GM19463 (cell line): ENCODE measurements at regions not wholly inside any gene's neighbourhood (a gene's known extent, or its start where the extent isn't known, plus 50 kb on each side); places are given as distances from the start of the nearest gene placed in this dataset.

Source experiments
- ATAC-seq: cut with Tn5 transposase; IDR thresholded peaks from one replicate; pipeline ENCODE4 v1.9.1; 2021; ENCODE audit warnings: mild to moderate bottlenecking, moderate library complexity; ENCODE audit not compliant: unreplicated experiment

GRCh38 chr5:34500236-34500847 lies 155.8 kb upstream of the RAI14 start:
- ATAC-seq = no peak

GRCh38 chr5:34501016-34501415 lies 155.1 kb upstream of the RAI14 start:
- no peak for ATAC-seq

GRCh38 chr5:34501840-34502239 lies 154.3 kb upstream of the RAI14 start:
- no peak for ATAC-seq

- ATAC-seq = no peak
Observed at GRCh38 chr5:34502581-34502980, 153.5 kb upstream of the RAI14 start.

GRCh38 chr5:34503379-34504253 lies 152.5 kb upstream of the RAI14 start:
- no peak for ATAC-seq

GRCh38 chr5:34504967-34505366 lies 151.2 kb upstream of the RAI14 start:
- ATAC-seq = no peak

- ATAC-seq = no peak
Observed at GRCh38 chr5:34505731-34506130, 150.4 kb upstream of the RAI14 start.

GRCh38 chr5:34507933-34508332 lies 148.2 kb upstream of the RAI14 start:
- no peak for ATAC-seq

- no peak for ATAC-seq
Observed at GRCh38 chr5:34509392-34509791, 146.7 kb upstream of the RAI14 start.

GRCh38 chr5:34510002-34510401 lies 146.1 kb upstream of the RAI14 start:
- no peak for ATAC-seq

GRCh38 chr5:34511063-34511462 lies 145.1 kb upstream of the RAI14 start:
- ATAC-seq = no peak

- ATAC-seq = no peak
Observed at GRCh38 chr5:34511481-34511880, 144.6 kb upstream of the RAI14 start.

- no peak for ATAC-seq
Observed at GRCh38 chr5:34511915-34512314, 144.2 kb upstream of the RAI14 start.

GRCh38 chr5:34516166-34516565 lies 140.0 kb upstream of the RAI14 start:
- no peak for ATAC-seq

- no peak for ATAC-seq
Observed at GRCh38 chr5:34516686-34517085, 139.4 kb upstream of the RAI14 start.

GRCh38 chr5:34517249-34517648 lies 138.9 kb upstream of the RAI14 start:
- no peak for ATAC-seq

GRCh38 chr5:34519489-34520220 lies 136.5 kb upstream of the RAI14 start:
- no peak for ATAC-seq

- no peak for ATAC-seq
Observed at GRCh38 chr5:34521628-34522290, 134.4 kb upstream of the RAI14 start.

GRCh38 chr5:34522599-34523386 lies 133.3 kb upstream of the RAI14 start:
- ATAC-seq = peak; percentile 90

GRCh38 chr5:34523387-34523726 lies 132.8 kb upstream of the RAI14 start:
- ATAC-seq = no peak

- ATAC-seq = no peak
Observed at GRCh38 chr5:34524123-34524522, 132.0 kb upstream of the RAI14 start.
